Ovary (tissue), 7 donors: ENCODE measurements at regions not wholly inside any gene's neighbourhood (a gene's known extent, or its start where the extent isn't known, plus 50 kb on each side); places are given as distances from the start of the nearest gene placed in this dataset.

Experiments used
- DNase-seq, 5 donors: peaks; one replicate each; pipeline ENCODE4 v3.0.0-alpha.2; 2019 to 2020
- H3K27ac ChIP-seq, 2 donors: fragments of 200-600 bp; one replicate each; pipeline versions ENCODE4 v1.5.1 to v1.8.0; 2019 to 2022
- H3K27me3 ChIP-seq: fragments of 200-600 bp; one replicate; pipeline ENCODE4 v1.8.0; 2022
- H3K36me3 ChIP-seq: fragments of 200-600 bp; sonication (generic); one replicate; pipeline ENCODE4 v1.5.1; 2019
- H3K4me1 ChIP-seq: one replicate; pipeline ENCODE4 v1.8.1; 2013; ENCODE audit warnings: mild to moderate bottlenecking, moderate library complexity; ENCODE audit not compliant: insufficient read depth
- H3K4me3 ChIP-seq: fragments of 200-600 bp; sonication (generic); one replicate; pipeline ENCODE4 v1.5.1; 2017
- H3K9me3 ChIP-seq, 2 donors: fragments of 200-600 bp in 1 of 2; sonication (generic) in 1 of 2; one replicate each; pipeline versions ENCODE4 v1.5.1 to v1.8.1; 2013 to 2019; ENCODE audit warnings: mild to moderate bottlenecking in 1 of 2, moderate library complexity in 1 of 2
- CTCF ChIP-seq, 3 donors: fragments of 450-650 bp in 2 of 3; fragments of 200-600 bp in 1 of 3; IDR thresholded peaks; one replicate each; pipeline versions ENCODE4 v1.5.1 to v1.8.0; 2016 to 2022; ENCODE audit warnings: antibody characterized with exemption in 3 of 3, mild to moderate bottlenecking in 1 of 3
- EP300 ChIP-seq: sonication (generic); formaldehyde crosslinking; IDR thresholded peaks from one replicate; pipeline ENCODE4 v1.6.1; 2017; ENCODE audit warnings: antibody characterized with exemption
- POLR2A ChIP-seq: fragments of 450-650 bp; IDR thresholded peaks from one replicate; pipeline ENCODE4 v1.6.1; 2017; ENCODE audit warnings: antibody characterized with exemption, mild to moderate bottlenecking, moderate library complexity
- WGBS, 3 donors: extraction: QIAGEN DNeasy Blood & Tissue Kit in 1 of 3; methylation state at CpG; one replicate each; pipeline versions ENCODE4 v1.1.5 to v1.1.7; 2013 to 2017; 5-methylcytosine and 5-hydroxymethylcytosine counted together
- intact Hi-C, 4 donors: fragments of 100-400 bp; cut with DNase I; formaldehyde crosslinking; loops; one replicate each; pipeline versions ENCODE4 v1.11.0 to v1.15.1; 2022 to 2023
- donor health status: DM: no; HTN: no; CAD: no; lungs with moderate emphysema.
- donor health status: DM: no; HTN: no; CAD: no.
- donor health status: Bipolar disorder and iron deficiency.
- donor health status: DM: no; HTN: no; CAD: no.
- donor health status: DM: yes; HTN: yes; CAD: no.

DNA sequence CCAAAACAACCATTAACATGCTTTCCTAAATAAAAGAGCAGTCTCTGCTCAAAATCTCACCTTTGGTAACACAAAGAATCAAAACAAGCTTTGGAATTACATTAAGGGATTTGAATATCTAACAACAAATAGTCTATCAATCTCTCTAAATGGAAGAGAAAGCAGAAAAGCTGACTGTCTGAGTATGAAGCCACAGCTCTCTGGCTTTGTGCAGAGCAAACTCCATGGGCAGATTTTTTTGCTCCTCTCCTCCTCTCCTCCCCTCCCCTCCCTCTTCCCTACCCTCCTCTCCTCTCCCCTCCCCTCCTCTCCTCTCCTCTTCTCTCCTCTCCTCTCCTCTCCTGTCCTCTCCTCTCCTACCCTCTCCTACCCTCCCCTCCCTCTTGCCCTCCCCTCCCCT, 329.5 kb upstream of the ETAA1 start:
- H3K4me1 ChIP-seq, result no peaks in the 10 kb centered on the region
- no peak for TF ChIP-seq CTCF (IDR thresholded peaks at IDR 0.05)
- TF ChIP-seq EP300, result no peak
- no peak for TF ChIP-seq POLR2A
- intact Hi-C loops, result no loop called here
- no peaks in the 10 kb centered on the region for H3K36me3 ChIP-seq
- no peaks in the 10 kb centered on the region for H3K9me3 ChIP-seq
- H3K27ac ChIP-seq, result no peak overlapping the region
- H3K4me3 ChIP-seq, result no peak overlapping the region
- DNase-seq, result no peak
- H3K27me3 ChIP-seq, result no peaks in the 10 kb centered on the region

DNA sequence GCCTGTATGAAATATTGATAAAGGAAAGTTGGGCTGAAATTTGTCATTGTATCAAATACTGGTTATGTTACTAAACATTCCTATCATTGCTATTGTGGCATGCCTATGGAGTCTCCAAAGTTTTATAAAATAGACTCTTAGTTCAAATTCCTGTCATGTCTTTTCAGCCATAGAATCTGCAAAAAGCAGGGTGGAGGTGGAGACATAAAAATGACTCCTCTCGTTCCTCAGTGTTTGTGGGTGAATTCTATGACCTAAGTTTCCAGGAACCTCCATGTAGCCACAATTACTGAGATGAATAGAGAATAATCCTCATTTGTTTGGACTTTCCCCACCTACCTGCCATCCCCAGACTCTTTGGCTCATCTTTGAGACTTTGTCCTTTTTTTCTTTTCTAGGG, 326.3 kb upstream of the ETAA1 start:
- TF ChIP-seq CTCF (IDR thresholded peaks at IDR 0.05) (no peak), POLR2A (no peak), EP300 (no peak)
- Histone ChIP-seq H3K27ac (no peak overlapping the region), H3K9me3 (no peaks in the 10 kb centered on the region), H3K27me3 (no peaks in the 10 kb centered on the region), H3K4me1 (no peaks in the 10 kb centered on the region), H3K4me3 (no peak overlapping the region), H3K36me3 (no peaks in the 10 kb centered on the region)
- DNase-seq, result no peak
- intact Hi-C loops, result no loop called here
- 56 to 83% (median 76%) methylated on average over 1 of the region's 1 CpG for WGBS, 3 donors

- H3K27me3 ChIP-seq, result no peaks in the 10 kb centered on the region
- TF ChIP-seq CTCF (IDR thresholded peaks at IDR 0.05) (no peak), EP300 (no peak), POLR2A (no peak)
- no peaks in the 10 kb centered on the region for H3K36me3 ChIP-seq
- 74 to 90% (median 86%) methylated on average over 7 of the region's 7 CpGs for WGBS, 3 donors
- no peak overlapping the region for H3K4me3 ChIP-seq
- no peak for DNase-seq
- intact Hi-C loops, result no loop called here
- no peak overlapping the region for H3K27ac ChIP-seq
- H3K4me1 ChIP-seq, result no peaks in the 10 kb centered on the region
- H3K9me3 ChIP-seq, result no peaks in the 10 kb centered on the region
These were observed 322.1 kb upstream of the ETAA1 start for GRCh38 chr2:67075056-67075455.

GRCh38 chr2:67075530-67076238, 321.4 kb upstream of the ETAA1 start:
- Histone ChIP-seq H3K9me3 (no peaks in the 10 kb centered on the region), H3K4me3 (no peak overlapping the region), H3K4me1 (no peaks in the 10 kb centered on the region), H3K36me3 (no peaks in the 10 kb centered on the region), H3K27ac (no peak overlapping the region), H3K27me3 (no peaks in the 10 kb centered on the region)
- intact Hi-C loops, result no loop called here
- no peak for DNase-seq
- TF ChIP-seq EP300 (no peak), CTCF (IDR thresholded peaks at IDR 0.05) (no peak), POLR2A (no peak)
- 62 to 70% (median 64%) methylated on average over 3 of the region's 3 CpGs for WGBS, 3 donors
